Progenitor cell of endocrine pancreas (in vitro differentiated cells): ENCODE measurements at regions not wholly inside any gene's neighbourhood (a gene's known extent, or its start where the extent isn't known, plus 50 kb on each side); places are given as distances from the start of the nearest gene placed in this dataset.

Experiments used
- DNase-seq: peaks from one replicate; pipeline ENCODE4 v3.0.0; 2021; ENCODE audit warnings: low spot score; ENCODE audit not compliant: unreplicated experiment
- H3K27ac Mint-ChIP-seq: 2 replicates; pipeline ENCODE4 v1.8.0; 2021; ENCODE audit warnings: mild to moderate bottlenecking, moderate library complexity, mixed read lengths
- H3K27me3 Mint-ChIP-seq: 2 replicates; pipeline ENCODE4 v1.8.0; 2021; ENCODE audit warnings: mixed read lengths
- H3K36me3 Mint-ChIP-seq: 2 replicates; pipeline ENCODE4 v1.8.0; 2022; ENCODE audit warnings: mixed read lengths; ENCODE audit not compliant: insufficient read depth
- H3K4me1 Mint-ChIP-seq: 2 replicates; pipeline ENCODE4 v1.8.0; 2021; ENCODE audit warnings: low read depth, mixed read lengths
- H3K4me3 Mint-ChIP-seq: 2 replicates; pipeline ENCODE4 v1.8.0; 2021; ENCODE audit warnings: low read depth, mild to moderate bottlenecking, moderate library complexity, mixed read lengths
- H3K9me3 Mint-ChIP-seq: 2 replicates; pipeline ENCODE4 v1.8.0; 2021; ENCODE audit warnings: low read depth, mixed read lengths
- TF ChIP-seq, protein P1 (sequence below): fragments of 200-600 bp; sonication (generic); IDR thresholded peaks from one replicate; pipeline ENCODE4 v1.5.0; 2021; ENCODE audit warnings: antibody characterized with exemption, mild to moderate bottlenecking; ENCODE audit not compliant: unreplicated experiment

DNA sequence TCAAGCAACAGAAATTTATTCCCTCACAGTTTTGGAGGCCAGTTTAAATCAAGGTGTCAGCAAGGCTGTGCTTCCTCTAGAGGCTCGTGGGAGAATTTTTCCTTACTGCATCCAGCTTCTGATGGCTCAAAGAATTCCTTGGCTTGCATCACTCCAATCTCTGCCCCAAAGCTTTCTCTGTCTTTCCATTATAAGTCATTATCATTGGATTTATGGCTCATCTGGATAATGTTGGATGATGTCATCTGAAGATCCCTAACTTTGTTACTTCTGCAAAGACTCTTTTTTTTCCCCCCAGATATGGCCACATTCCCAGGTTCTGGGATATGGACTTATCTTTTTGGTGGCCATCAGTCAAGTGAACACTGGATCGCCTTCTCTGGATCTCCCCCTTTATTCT lies 146.3 kb upstream of the B3GAT2 start:
- Mint-ChIP-seq H3K4me3 (no peak overlapping the region), H3K27ac (no peak overlapping the region), H3K9me3 (peaks cover 24% of the 10 kb centered on the region), H3K36me3 (no peaks in the 10 kb centered on the region), H3K4me1 (no peaks in the 10 kb centered on the region), H3K27me3 (no peaks in the 10 kb centered on the region)
- TF ChIP-seq, protein P1, sequence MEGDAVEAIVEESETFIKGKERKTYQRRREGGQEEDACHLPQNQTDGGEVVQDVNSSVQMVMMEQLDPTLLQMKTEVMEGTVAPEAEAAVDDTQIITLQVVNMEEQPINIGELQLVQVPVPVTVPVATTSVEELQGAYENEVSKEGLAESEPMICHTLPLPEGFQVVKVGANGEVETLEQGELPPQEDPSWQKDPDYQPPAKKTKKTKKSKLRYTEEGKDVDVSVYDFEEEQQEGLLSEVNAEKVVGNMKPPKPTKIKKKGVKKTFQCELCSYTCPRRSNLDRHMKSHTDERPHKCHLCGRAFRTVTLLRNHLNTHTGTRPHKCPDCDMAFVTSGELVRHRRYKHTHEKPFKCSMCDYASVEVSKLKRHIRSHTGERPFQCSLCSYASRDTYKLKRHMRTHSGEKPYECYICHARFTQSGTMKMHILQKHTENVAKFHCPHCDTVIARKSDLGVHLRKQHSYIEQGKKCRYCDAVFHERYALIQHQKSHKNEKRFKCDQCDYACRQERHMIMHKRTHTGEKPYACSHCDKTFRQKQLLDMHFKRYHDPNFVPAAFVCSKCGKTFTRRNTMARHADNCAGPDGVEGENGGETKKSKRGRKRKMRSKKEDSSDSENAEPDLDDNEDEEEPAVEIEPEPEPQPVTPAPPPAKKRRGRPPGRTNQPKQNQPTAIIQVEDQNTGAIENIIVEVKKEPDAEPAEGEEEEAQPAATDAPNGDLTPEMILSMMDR = no peak
- no peak for DNase-seq

DNA sequence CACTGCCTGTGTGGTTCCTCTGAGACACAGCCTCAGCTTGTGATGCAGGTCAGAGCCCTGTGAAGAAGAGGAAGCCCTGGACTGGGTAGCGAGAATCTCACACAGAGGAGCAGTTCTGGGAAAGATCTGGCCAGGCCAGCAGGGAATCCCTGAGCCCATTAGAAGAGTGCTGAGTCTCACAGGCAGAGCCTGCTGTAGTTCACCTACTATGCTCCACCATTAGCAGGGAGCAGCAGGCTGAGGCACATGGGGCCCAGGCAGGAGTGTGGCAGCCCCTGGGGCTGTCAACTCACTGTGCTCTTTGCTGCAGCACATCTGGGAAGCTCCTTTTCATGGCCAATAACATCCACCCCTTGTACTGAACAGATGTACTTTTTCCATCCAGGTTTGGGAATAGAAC lies 146.8 kb upstream of the B3GAT2 start:
- TF ChIP-seq, protein P1 = no peak
- Mint-ChIP-seq H3K27me3 (no peaks in the 10 kb centered on the region), H3K4me1 (no peaks in the 10 kb centered on the region), H3K4me3 (no peak overlapping the region), H3K27ac (no peak overlapping the region), H3K9me3 (peaks cover 19% of the 10 kb centered on the region), H3K36me3 (no peaks in the 10 kb centered on the region)
- DNase-seq = no peak

DNA sequence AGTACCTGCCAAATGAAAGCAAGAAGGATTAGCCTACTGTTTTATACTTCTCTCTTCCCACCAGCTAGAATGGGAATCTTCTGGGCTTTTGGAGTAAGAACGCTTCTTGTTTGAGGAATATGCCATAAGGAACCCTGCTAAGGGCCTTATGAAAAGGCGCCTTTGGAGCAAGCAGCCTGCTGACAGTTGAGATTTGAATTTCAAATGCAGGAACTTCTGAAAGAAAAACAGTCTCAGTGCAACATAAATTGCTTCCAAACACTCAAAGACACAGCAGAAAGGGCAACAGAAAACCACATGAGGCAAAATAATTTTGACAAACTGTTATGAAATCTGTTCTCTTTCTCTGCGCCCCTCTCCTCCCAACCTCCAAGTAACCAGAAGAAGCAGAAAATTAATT lies 149.4 kb upstream of the B3GAT2 start:
- Mint-ChIP-seq H3K27me3 (peaks cover 3% of the 10 kb centered on the region), H3K9me3 (no peaks in the 10 kb centered on the region), H3K4me1 (no peaks in the 10 kb centered on the region), H3K36me3 (no peaks in the 10 kb centered on the region), H3K4me3 (no peak overlapping the region), H3K27ac (no peak overlapping the region)
- TF ChIP-seq, protein P1 = no peak
- DNase-seq = no peak

DNA sequence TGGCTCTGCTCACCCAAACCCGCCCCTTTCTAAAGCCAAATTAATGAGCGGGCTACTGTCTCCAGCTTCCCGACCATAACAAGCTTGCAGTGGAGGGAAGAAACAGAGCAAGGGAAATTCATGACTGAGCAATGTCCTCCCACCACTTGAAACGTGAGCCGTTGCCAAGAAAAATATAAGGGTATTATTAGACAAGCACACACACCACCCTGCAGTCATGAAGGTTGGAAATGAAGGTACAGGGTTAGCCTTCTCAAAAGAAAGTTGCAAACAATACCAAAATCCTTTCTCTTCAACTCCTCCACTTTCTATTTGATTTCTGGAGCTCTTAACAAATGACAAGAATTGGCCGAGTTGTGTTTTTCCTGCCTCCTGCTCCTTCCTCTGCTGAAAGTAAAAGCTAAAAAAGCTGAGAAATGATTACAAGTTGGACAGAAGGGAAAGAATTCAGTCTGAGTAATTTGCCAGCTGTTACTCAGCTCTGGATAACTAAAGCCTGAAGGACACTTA lies 151.1 kb upstream of the B3GAT2 start:
- Mint-ChIP-seq H3K4me1 (no peaks in the 10 kb centered on the region), H3K9me3 (no peaks in the 10 kb centered on the region), H3K27me3 (peaks cover 3% of the 10 kb centered on the region), H3K36me3 (no peaks in the 10 kb centered on the region), H3K27ac (no peak overlapping the region), H3K4me3 (no peak overlapping the region)
- TF ChIP-seq, protein P1 = no peak
- no peak for DNase-seq

DNA sequence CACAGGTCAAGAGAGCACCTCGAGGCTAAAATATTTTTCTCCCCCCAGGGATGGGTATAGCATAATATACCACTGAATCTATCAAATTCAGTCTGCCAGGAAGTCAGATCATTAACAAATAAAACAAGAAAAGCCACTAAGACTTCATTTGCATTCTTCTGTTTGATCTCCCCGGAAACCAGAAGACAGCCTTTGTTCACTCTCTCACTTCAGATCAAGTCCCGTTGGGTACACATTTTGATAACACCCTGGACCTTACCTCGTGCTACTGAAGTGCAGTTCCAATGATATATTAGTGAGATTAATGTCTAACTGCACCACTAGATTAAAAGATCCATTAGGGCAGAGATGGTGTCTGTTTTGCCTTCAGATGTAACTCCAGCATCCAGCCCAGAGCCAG lies 157.7 kb upstream of the B3GAT2 start:
- DNase-seq = no peak
- H3K27me3 Mint-ChIP-seq = peaks cover 3% of the 10 kb centered on the region
- peaks cover 3% of the 10 kb centered on the region for H3K4me1 Mint-ChIP-seq
- no peak overlapping the region for H3K4me3 Mint-ChIP-seq
- H3K27ac Mint-ChIP-seq = no peak overlapping the region
- TF ChIP-seq, protein P1 = no peak
- H3K36me3 Mint-ChIP-seq = no peaks in the 10 kb centered on the region
- peaks cover 16% of the 10 kb centered on the region for H3K9me3 Mint-ChIP-seq
